Peyer's patch (tissue), 4 donors: ENCODE measurements at regions not wholly inside any gene's neighbourhood (a gene's known extent, or its start where the extent isn't known, plus 50 kb on each side); places are given as distances from the start of the nearest gene placed in this dataset.

ENCODE experiments used
- DNase-seq, 3 donors: peaks; one replicate each; pipeline ENCODE4 v3.0.0-alpha.2; 2017 to 2019
- H3K27ac ChIP-seq, 4 donors: fragments of 200-600 bp; sonication (generic); one replicate each; pipeline ENCODE4 v1.5.1; 2016 to 2019
- H3K27me3 ChIP-seq, 2 donors: fragments of 200-600 bp; sonication (generic); one replicate each; pipeline ENCODE4 v1.5.1; 2019
- H3K36me3 ChIP-seq, 3 donors: fragments of 200-600 bp; sonication (generic); one replicate each; pipeline ENCODE4 v1.5.1; 2016 to 2019
- H3K4me1 ChIP-seq, 4 donors: fragments of 200-600 bp; sonication (generic); one replicate each; pipeline ENCODE4 v1.5.1; 2016 to 2019
- H3K4me3 ChIP-seq, 4 donors: fragments of 200-600 bp; sonication (generic); 1 replicate in 3 of 4; 2 replicates in 1 of 4; pipeline ENCODE4 v1.5.1; 2016 to 2019; ENCODE audit warnings: mild to moderate bottlenecking in 1 of 4
- H3K9me3 ChIP-seq, 4 donors: fragments of 200-600 bp; sonication (generic); one replicate each; pipeline ENCODE4 v1.5.1; 2016 to 2019; ENCODE audit warnings: mild to moderate bottlenecking in 1 of 4
- CTCF ChIP-seq, 6 experiments: fragments of 450-650 bp in 4 of 6; fragments of 200-600 bp in 2 of 6; sonication (generic) in 1 of 6; IDR thresholded peaks; one replicate each; pipeline ENCODE4 v1.5.1; 2017 to 2019; ENCODE audit warnings: antibody characterized with exemption in 6 of 6, mild to moderate bottlenecking in 3 of 6, moderate library complexity in 1 of 6
- POLR2A ChIP-seq, 2 donors: fragments of 450-650 bp; IDR thresholded peaks; one replicate each; pipeline ENCODE4 v1.5.1; 2017; ENCODE audit warnings: antibody characterized with exemption in 2 of 2, mild to moderate bottlenecking in 2 of 2, moderate library complexity in 2 of 2

- TF ChIP-seq CTCF (IDR thresholded peaks at IDR 0.05) = no peak
- TF ChIP-seq POLR2A (IDR thresholded peaks at IDR 0.05) = no peak
- DNase-seq = no peak
- H3K27me3 ChIP-seq = no peaks in the 10 kb centered on the region
- no peaks in the 10 kb centered on the region for H3K9me3 ChIP-seq
- no peaks in the 10 kb centered on the region for H3K36me3 ChIP-seq
- peaks cover 0 to 5% (median 0%) of the 10 kb centered on the region in 4 donors for H3K4me1 ChIP-seq
- no peak overlapping the region for H3K27ac ChIP-seq
- H3K4me3 ChIP-seq = no peak overlapping the region
Observed at GRCh38 chr20:47952023-47952564, 166.8 kb upstream of the SULF2 start.

- Histone ChIP-seq H3K27ac (no peak overlapping the region), H3K36me3 (no peaks in the 10 kb centered on the region), H3K9me3 (no peaks in the 10 kb centered on the region), H3K4me3 (no peak overlapping the region), H3K4me1 (peaks cover 0 to 5% (median 0%) of the 10 kb centered on the region in 4 donors), H3K27me3 (no peaks in the 10 kb centered on the region)
- no peak for DNase-seq
- TF ChIP-seq POLR2A (IDR thresholded peaks at IDR 0.05) (no peak), CTCF (IDR thresholded peaks at IDR 0.05) (no peak)
Observed at GRCh38 chr20:47951521-47951971, 166.3 kb upstream of the SULF2 start.

- Histone ChIP-seq H3K36me3 (no peaks in the 10 kb centered on the region), H3K9me3 (no peaks in the 10 kb centered on the region), H3K27ac (no peak overlapping the region), H3K4me1 (peaks cover 0 to 5% (median 0%) of the 10 kb centered on the region in 4 donors), H3K4me3 (no peak overlapping the region), H3K27me3 (no peaks in the 10 kb centered on the region)
- DNase-seq = no peak
- no peak for TF ChIP-seq CTCF (IDR thresholded peaks at IDR 0.05)
- no peak for TF ChIP-seq POLR2A (IDR thresholded peaks at IDR 0.05)
Observed at GRCh38 chr20:47950913-47951283, 165.6 kb upstream of the SULF2 start.

DNA sequence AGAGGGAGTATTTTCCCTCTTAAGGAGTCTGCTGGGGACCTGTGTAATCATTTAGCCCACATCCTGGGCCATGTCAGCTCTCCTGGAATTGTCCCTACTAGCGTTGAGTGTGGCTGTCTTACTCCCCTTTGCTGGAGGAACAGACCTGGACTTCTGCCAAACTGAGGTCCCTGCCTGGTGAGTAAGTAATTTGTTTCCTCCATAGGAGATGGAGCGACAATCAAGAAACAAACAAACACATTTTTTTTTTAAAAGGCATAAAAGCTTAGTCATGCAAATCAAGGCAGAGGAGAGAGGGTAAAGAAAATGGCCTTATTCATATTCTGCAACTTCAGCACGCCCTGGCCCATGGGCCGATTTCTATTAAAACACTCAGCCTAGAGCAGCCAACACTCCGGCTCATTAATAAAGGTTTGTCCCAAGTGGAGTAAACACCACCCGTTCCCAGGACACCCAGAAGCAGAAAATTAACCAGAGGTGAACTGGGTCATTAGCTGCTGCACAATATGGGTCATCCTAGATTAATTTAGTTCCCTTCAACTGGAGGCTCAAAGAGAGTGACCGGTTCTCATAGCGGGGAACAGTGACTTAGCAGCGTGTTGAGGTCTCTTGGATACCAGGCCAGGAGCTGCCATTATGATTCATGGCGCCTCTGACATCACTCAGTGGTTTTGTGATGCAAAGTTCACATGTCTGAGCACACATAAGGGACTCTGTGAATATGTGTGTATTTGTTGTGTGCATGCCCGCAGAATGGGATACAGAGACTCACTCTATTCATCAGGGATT is 165.0 kb upstream of the SULF2 start:
- Histone ChIP-seq H3K4me1 (peaks cover 0 to 5% (median 0%) of the 10 kb centered on the region in 4 donors), H3K4me3 (no peak overlapping the region), H3K27ac (no peak overlapping the region), H3K9me3 (no peaks in the 10 kb centered on the region), H3K27me3 (no peaks in the 10 kb centered on the region), H3K36me3 (no peaks in the 10 kb centered on the region)
- no peak for DNase-seq
- TF ChIP-seq POLR2A (IDR thresholded peaks at IDR 0.05) (no peak), CTCF (IDR thresholded peaks at IDR 0.05) (no peak)

- H3K27me3 ChIP-seq = no peaks in the 10 kb centered on the region
- peaks cover 0 to 5% (median 0%) of the 10 kb centered on the region in 4 donors for H3K4me1 ChIP-seq
- H3K36me3 ChIP-seq = no peaks in the 10 kb centered on the region
- DNase-seq = no peak
- H3K4me3 ChIP-seq = no peak overlapping the region
- H3K27ac ChIP-seq = no peak overlapping the region
- no peaks in the 10 kb centered on the region for H3K9me3 ChIP-seq
- TF ChIP-seq CTCF (IDR thresholded peaks at IDR 0.05) (no peak), POLR2A (IDR thresholded peaks at IDR 0.05) (no peak)
Observed at GRCh38 chr20:47949230-47949629, 163.9 kb upstream of the SULF2 start.
